H1 (cell line): ENCODE measurements at regions not wholly inside any gene's neighbourhood (a gene's known extent, or its start where the extent isn't known, plus 50 kb on each side); places are given as distances from the start of the nearest gene placed in this dataset.

ENCODE experiments used
- CTCF ChIA-PET: fragments of 300-600 bp; sonication (Branson Sonifier 250); formaldehyde crosslinking; loops from one replicate; lab custom pipeline; 2021; ENCODE audit not compliant: partially characterized antibody; lab: Charles Lee
- POLR2A ChIA-PET: fragments of 300-600 bp; sonication (Branson Sonifier 250); formaldehyde crosslinking; loops from one replicate; lab custom pipeline; 2021; ENCODE audit warnings: inconsistent platforms; ENCODE audit not compliant: partially characterized antibody; lab: Charles Lee
- DNase-seq, 2 experiments: peaks; one replicate each; pipeline versions ENCODE4 v3.0.0 to v3.0.0-alpha.2; 2010 to 2022; ENCODE audit warnings: low spot score in 2 of 2, low read depth in 1 of 2, mixed read lengths in 1 of 2
- FAIRE-seq: peaks from 2 replicates; lab custom pipeline; 2011; peaks lifted over from hg19 to GRCh38; lab: Jason Lieb, UNC
- H2AFZ ChIP-seq: 2 replicates; pipeline ENCODE4 v1.8.1; 2012; ENCODE audit warnings: low read length, inconsistent platforms
- H2AK5ac ChIP-seq: 2 replicates; pipeline ENCODE4 v1.6.1; 2013; ENCODE audit warnings: low read depth, low read length
- H2BK120ac ChIP-seq: replicated peaks from 2 replicates; pipeline ENCODE3; 2013; ENCODE audit warnings: low read depth, low read length, inconsistent platforms
- H2BK12ac ChIP-seq: 2 replicates; pipeline ENCODE4 v1.6.1; 2013; ENCODE audit warnings: low read depth, low read length
- H2BK15ac ChIP-seq: 2 replicates; pipeline ENCODE4 v1.6.1; 2013; ENCODE audit warnings: low read length
- H2BK20ac ChIP-seq: 2 replicates; pipeline ENCODE4 v1.6.1; 2013; ENCODE audit warnings: low read length
- H2BK5ac ChIP-seq: 2 replicates; pipeline ENCODE4 v1.6.1; 2013; ENCODE audit warnings: low read depth, low read length
- H3K14ac ChIP-seq: 2 replicates; pipeline ENCODE4 v1.6.1; 2013; ENCODE audit warnings: inconsistent platforms; ENCODE audit not compliant: insufficient read length
- H3K18ac ChIP-seq: 2 replicates; pipeline ENCODE4 v1.6.1; 2013; ENCODE audit warnings: low read length; ENCODE audit errors: extremely low read depth
- H3K23ac ChIP-seq: 2 replicates; pipeline ENCODE4 v1.6.1; 2013; ENCODE audit warnings: inconsistent platforms; ENCODE audit not compliant: insufficient read length
- H3K23me2 ChIP-seq: 2 replicates; pipeline ENCODE4 v1.6.1; 2013; ENCODE audit warnings: low read depth, low read length
- H3K27ac ChIP-seq: 2 replicates; pipeline ENCODE4 v1.6.1; 2011; ENCODE audit warnings: low read depth, low read length, inconsistent platforms
- H3K27me3 ChIP-seq, 4 experiments: replicated peaks in 1 of 4; 1 replicate in 1 of 4; 2 replicates in 3 of 4; pipeline versions ENCODE4 v1.6.1 to v1.8.1; 2011 to 2013; ENCODE audit warnings: low read length in 3 of 4, mild to moderate bottlenecking in 3 of 4, inconsistent platforms in 2 of 4, mixed read lengths in 2 of 4, moderate library complexity in 1 of 4; ENCODE audit not compliant: control insufficient read depth in 3 of 4, insufficient read depth in 3 of 4; ENCODE audit errors: extremely low read depth in 1 of 4
- H3K36me3 ChIP-seq, 4 experiments: 2 replicates each; pipeline versions ENCODE4 v1.6.1 to v1.8.1; 2011 to 2013; ENCODE audit warnings: mild to moderate bottlenecking in 4 of 4, low read length in 3 of 4, moderate library complexity in 2 of 4, control low read depth in 1 of 4, inconsistent platforms in 1 of 4; ENCODE audit not compliant: insufficient read depth in 4 of 4, control insufficient read depth in 2 of 4
- H3K4ac ChIP-seq: replicated peaks from 2 replicates; pipeline ENCODE3; 2013; ENCODE audit warnings: low read length, low read depth, mixed read lengths, inconsistent platforms; ENCODE audit not compliant: insufficient read length
- H3K4me1 ChIP-seq, 4 experiments: replicated peaks in 1 of 4; 1 replicate in 1 of 4; 2 replicates in 3 of 4; pipeline versions ENCODE4 v1.6.1 to v1.8.1; 2011 to 2013; ENCODE audit warnings: low read length in 3 of 4, inconsistent platforms in 2 of 4, mixed read lengths in 1 of 4; ENCODE audit not compliant: insufficient read depth in 4 of 4, control insufficient read depth in 3 of 4
- H3K4me2 ChIP-seq, 2 experiments: 2 replicates each; pipeline versions ENCODE4 v1.6.1 to v1.8.1; 2011 to 2013; ENCODE audit warnings: low read depth in 2 of 2, low read length in 2 of 2, control low read depth in 1 of 2, inconsistent platforms in 1 of 2, mild to moderate bottlenecking in 1 of 2; ENCODE audit not compliant: insufficient read depth in 1 of 2
- H3K4me3 ChIP-seq, 4 experiments: fragments of 200-600, 300-600 bp in 1 of 4; sonication (generic), shearing (Covaris generic), sonication (Bioruptor Twin) in 1 of 4; 2 replicates each; pipeline versions ENCODE4 v1.5.1 to v1.8.1; 2011 to 2016; ENCODE audit warnings: low read length in 4 of 4, low read depth in 3 of 4, control low read depth in 2 of 4, inconsistent platforms in 2 of 4, mild to moderate bottlenecking in 2 of 4, mixed read lengths in 1 of 4, moderate library complexity in 1 of 4; ENCODE audit not compliant: insufficient read depth in 2 of 4; ENCODE audit errors: extremely low read depth in 1 of 4
- H3K56ac ChIP-seq: replicated peaks from 2 replicates; pipeline ENCODE3; 2013; ENCODE audit warnings: low read depth, mild to moderate bottlenecking, mixed read lengths, low read length, inconsistent platforms; ENCODE audit not compliant: insufficient read length
- H3K79me1 ChIP-seq: 2 replicates; pipeline ENCODE4 v1.6.1; 2013; ENCODE audit warnings: low read depth, low read length, control low read depth
- H3K79me2 ChIP-seq, 2 experiments: 2 replicates each; pipeline versions ENCODE4 v1.6.1 to v1.8.1; 2012 to 2013; ENCODE audit warnings: low read length in 2 of 2, mild to moderate bottlenecking in 2 of 2, inconsistent platforms in 1 of 2; ENCODE audit not compliant: insufficient read depth in 2 of 2, control insufficient read depth in 1 of 2
- H3K9ac ChIP-seq, 4 experiments: replicated peaks in 1 of 4; 1 replicate in 1 of 4; 2 replicates in 3 of 4; pipeline versions ENCODE4 v1.6.1 to v1.8.1; 2011 to 2013; ENCODE audit warnings: low read depth in 3 of 4, low read length in 3 of 4, control low read depth in 2 of 4, mild to moderate bottlenecking in 2 of 4, moderate library complexity in 2 of 4, inconsistent platforms in 1 of 4; ENCODE audit errors: extremely low read depth in 1 of 4
- H3K9me3 ChIP-seq, 2 experiments: 2 replicates each; pipeline versions ENCODE4 v1.6.1 to v1.8.1; 2012 to 2013; ENCODE audit warnings: mild to moderate bottlenecking in 2 of 2, moderate library complexity in 2 of 2, control low read depth in 1 of 2, inconsistent platforms in 1 of 2, low read depth in 1 of 2, low read length in 1 of 2, mixed read lengths in 1 of 2; ENCODE audit not compliant: insufficient read depth in 2 of 2
- H4K20me1 ChIP-seq, 2 experiments: replicated peaks in 1 of 2; 2 replicates each; pipeline versions ENCODE3 to v1.8.1; 2011 to 2013; ENCODE audit warnings: inconsistent platforms in 2 of 2, low read length in 2 of 2, mild to moderate bottlenecking in 1 of 2; ENCODE audit not compliant: insufficient read depth in 2 of 2, control insufficient read depth in 1 of 2
- H4K5ac ChIP-seq: 2 replicates; pipeline ENCODE4 v1.6.1; 2013; ENCODE audit warnings: low read length, low read depth, mixed read lengths, inconsistent platforms; ENCODE audit not compliant: insufficient read length
- H4K8ac ChIP-seq: 2 replicates; pipeline ENCODE4 v1.8.0; 2013; ENCODE audit warnings: mild to moderate bottlenecking, moderate library complexity, low read length, inconsistent platforms; ENCODE audit not compliant: insufficient read depth; ENCODE audit errors: extremely low read depth
- H4K91ac ChIP-seq: replicated peaks from 2 replicates; pipeline ENCODE3; 2013; ENCODE audit warnings: low read length, mixed read lengths, inconsistent platforms; ENCODE audit not compliant: insufficient read length
- PHF8 ChIP-seq: fragments of 200-600 bp; sonication (generic); conservative IDR thresholded peaks from 2 replicates; pipeline ENCODE4 v1.7.1; 2012; ENCODE audit warnings: low read depth, mild to moderate bottlenecking, inconsistent platforms, low read length, moderate library complexity
- POLR2AphosphoS5 ChIP-seq: IDR thresholded peaks from 2 replicates; pipeline ENCODE4 v1.6.1; 2011; ENCODE audit warnings: low read depth, low read length
- RBBP5 ChIP-seq: IDR thresholded peaks from 2 replicates; pipeline ENCODE4 v1.7.1; 2012; ENCODE audit warnings: low read depth, mild to moderate bottlenecking, inconsistent platforms, low read length, moderate library complexity, borderline replicate concordance
- SRF ChIP-seq: IDR thresholded peaks from 2 replicates; pipeline ENCODE4 v1.6.1; 2011; ENCODE audit warnings: mild to moderate bottlenecking, low read depth, low read length, moderate library complexity
- TAF7 ChIP-seq: optimal IDR thresholded peaks from 2 replicates; pipeline ENCODE3; 2011; ENCODE audit warnings: low read depth, mild to moderate bottlenecking, inconsistent platforms, low read length, moderate library complexity, borderline replicate concordance
- TCF12 ChIP-seq: IDR thresholded peaks from 2 replicates; pipeline ENCODE4 v1.6.1; 2011; ENCODE audit warnings: low read depth, mild to moderate bottlenecking, low read length
- TEAD4 ChIP-seq: IDR thresholded peaks from 2 replicates; pipeline ENCODE4 v1.6.1; 2012; ENCODE audit warnings: low read depth, low read length, inconsistent platforms, mixed read lengths
- whole genome bisulfite sequencing, 2 experiments: shearing (Covaris generic) in 1 of 2; methylation state at CpG; one replicate each; pipeline versions ENCODE4 v1.1.6 to v1.1.7; 2013 to 2015; ENCODE audit warnings: low lambda C conversion rate in 2 of 2, mixed read lengths in 2 of 2, inconsistent platforms in 1 of 2, low coverage in 1 of 2, missing lambda C conversion rate in 1 of 2; ENCODE audit not compliant: insufficient replicate concordance in 2 of 2, insufficient coverage in 1 of 2, insufficient read length in 1 of 2; ENCODE audit errors: extremely low coverage in 1 of 2, missing lambda C conversion rate in 1 of 2; 5-methylcytosine and 5-hydroxymethylcytosine counted together

DNA sequence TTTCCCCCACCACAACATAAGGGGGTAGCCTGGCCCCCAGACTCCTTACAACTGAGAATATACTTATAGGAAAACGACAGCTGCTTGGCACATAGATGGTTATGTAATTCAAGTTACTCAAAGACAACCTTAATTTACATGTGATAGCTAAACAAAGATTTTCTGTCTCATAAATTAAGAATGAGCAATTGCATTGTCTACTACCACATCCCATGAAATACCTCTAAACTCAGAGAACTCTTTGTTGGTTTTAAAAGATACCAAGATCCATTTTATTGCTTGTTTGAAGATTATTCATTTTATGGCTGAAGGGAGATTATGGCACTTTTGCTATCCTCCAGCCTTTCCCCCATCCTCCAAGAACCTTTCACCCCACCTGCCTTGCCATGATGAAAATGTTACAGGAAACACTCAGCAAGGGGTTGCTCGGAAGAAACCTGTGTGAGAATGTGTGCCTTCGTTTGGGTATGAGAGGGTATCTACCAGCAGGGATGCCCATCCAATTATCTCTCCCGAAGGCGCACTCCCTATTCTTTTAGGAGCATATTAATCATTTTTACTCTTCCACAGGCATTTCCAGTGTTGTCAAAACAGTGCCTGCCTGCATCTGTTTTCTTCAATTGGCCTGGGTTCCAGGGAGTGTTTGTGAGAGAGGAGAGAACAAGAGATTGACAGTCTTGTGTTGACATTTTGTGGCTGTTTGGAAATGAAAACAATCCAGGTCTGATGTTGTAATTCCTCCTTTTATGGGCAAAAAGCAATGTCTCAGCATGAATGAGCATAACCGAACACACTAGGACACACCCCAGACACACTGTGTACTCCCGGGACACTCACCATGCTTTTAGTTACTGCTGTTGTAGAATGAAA, 208.0 kb upstream of the ANKRD55 start:
- no peak overlapping the region for H3K23ac ChIP-seq
- no peak overlapping the region for H3K9ac ChIP-seq
- DNase-seq, result no peak
- no peak for TF ChIP-seq TCF12
- no peak for TF ChIP-seq TEAD4
- no peak for TF ChIP-seq SRF
- no peak for TF ChIP-seq PHF8
- TF ChIP-seq RBBP5, result no peak
- TF ChIP-seq POLR2AphosphoS5, result no peak
- TF ChIP-seq TAF7, result no peak
- TF ChIP-seq, all 59 proteins: peak for 0
- CTCF ChIA-PET, result interaction anchor here (1.1 to 1.4 kb wide), 5 partner anchors 11 to 176 kb away, joined by 3 to 4 read pairs (median 3); no protein-coding TSS in a partner anchor
- H3K18ac ChIP-seq, result no peak overlapping the region
- no peaks in the 10 kb centered on the region for H4K20me1 ChIP-seq
- H3K56ac ChIP-seq, result no peak overlapping the region
- POLR2A ChIA-PET, result no interaction called here
- H3K79me2 ChIP-seq, result no peaks in the 10 kb centered on the region
- no peak for FAIRE-seq
- H2AK5ac ChIP-seq, result no peak overlapping the region
- H3K23me2 ChIP-seq, result no peaks in the 10 kb centered on the region
- no peak overlapping the region for H2BK5ac ChIP-seq
- no peak overlapping the region for H3K4ac ChIP-seq
- H3K36me3 ChIP-seq, result no peaks in the 10 kb centered on the region
- no peaks in the 10 kb centered on the region for H3K79me1 ChIP-seq
- H3K4me2 ChIP-seq, result no peak overlapping the region
- H4K91ac ChIP-seq, result no peak overlapping the region
- peaks cover 0 to 2% (median 0%) of the 10 kb centered on the region in 4 experiments; a peak in 1 of 7 replicates for H3K4me1 ChIP-seq
- H2BK20ac ChIP-seq, result no peak overlapping the region
- H2BK12ac ChIP-seq, result no peak overlapping the region
- H4K5ac ChIP-seq, result no peak overlapping the region
- H2AFZ ChIP-seq, result peak overlapping the region; percentile 16; the same call in 1 of the 2 replicates
- 84% methylated on average over 7 of the region's 7 CpGs; no CpG with 5 or more reads in 1 of the 2 experiments for WGBS, 2 experiments
- no peak overlapping the region for H4K8ac ChIP-seq
- H3K4me3 ChIP-seq, result no peak overlapping the region
- no peak overlapping the region for H3K14ac ChIP-seq
- no peak overlapping the region for H2BK15ac ChIP-seq
- no peak overlapping the region for H3K27ac ChIP-seq
- no peaks in the 10 kb centered on the region for H3K27me3 ChIP-seq
- no peak overlapping the region for H2BK120ac ChIP-seq
- H3K9me3 ChIP-seq, result no peaks in the 10 kb centered on the region
